Bronchial epithelial cell (primary cell): ENCODE measurements at regions not wholly inside any gene's neighbourhood (a gene's known extent, or its start where the extent isn't known, plus 50 kb on each side); places are given as distances from the start of the nearest gene placed in this dataset.

ENCODE experiments used
- DNase-seq: peaks from one replicate; pipeline ENCODE4 v3.0.0-alpha.2; 2010; ENCODE audit warnings: low read depth
- FAIRE-seq: peaks from 2 replicates; lab custom pipeline; 2011; peaks lifted over from hg19 to GRCh38; lab: Jason Lieb, UNC
- H3K27me3 ChIP-seq: 2 replicates; pipeline ENCODE4 v1.5.1; 2011; ENCODE audit warnings: low read length; ENCODE audit not compliant: control insufficient read depth, insufficient read depth
- H3K36me3 ChIP-seq: 2 replicates; pipeline ENCODE4 v1.5.1; 2011; ENCODE audit warnings: low read length; ENCODE audit not compliant: control insufficient read depth, insufficient read depth
- H3K4me3 ChIP-seq: 2 replicates; pipeline ENCODE4 v1.5.1; 2011; ENCODE audit warnings: mild to moderate bottlenecking, low read depth, low read length, control low read depth
- CTCF ChIP-seq: IDR thresholded peaks from 2 replicates; pipeline ENCODE4 v1.5.1; 2011; ENCODE audit warnings: mild to moderate bottlenecking, moderate library complexity, low read length, control low read depth, inconsistent platforms; ENCODE audit not compliant: insufficient read depth, severe bottlenecking

GRCh38 chr2:77937366-77937765, 415.2 kb upstream of the LRRTM4 start:
- no peak for DNase-seq
- no peaks in the 10 kb centered on the region for H3K27me3 ChIP-seq
- H3K36me3 ChIP-seq, result no peaks in the 10 kb centered on the region
- no peak overlapping the region for H3K4me3 ChIP-seq
- FAIRE-seq, result no peak
- no peak for TF ChIP-seq CTCF

DNA sequence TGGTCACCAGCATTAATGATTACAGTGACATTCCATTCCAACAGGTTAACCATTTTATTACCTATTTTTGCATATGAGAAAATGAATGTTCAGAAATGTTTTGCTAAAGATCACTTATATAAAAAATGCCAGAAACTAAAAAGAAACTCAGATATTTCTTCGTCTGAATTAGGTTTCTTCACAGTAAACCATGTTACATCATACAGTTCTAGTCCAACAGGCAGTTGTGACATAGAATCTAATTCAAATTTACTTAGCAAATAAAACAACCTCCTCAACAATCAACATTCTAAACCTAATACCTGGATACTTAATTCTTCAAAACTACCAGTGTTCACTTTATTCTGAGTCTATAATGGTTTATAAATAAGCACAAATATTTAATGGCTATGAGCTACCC, 416.3 kb upstream of the LRRTM4 start:
- FAIRE-seq (no peak), DNase-seq (no peak)
- Histone ChIP-seq H3K27me3 (no peaks in the 10 kb centered on the region), H3K4me3 (no peak overlapping the region), H3K36me3 (no peaks in the 10 kb centered on the region)
- no peak for TF ChIP-seq CTCF

- no peak for TF ChIP-seq CTCF
- H3K27me3 ChIP-seq, result no peaks in the 10 kb centered on the region
- DNase-seq (no peak), FAIRE-seq (no peak)
- H3K4me3 ChIP-seq, result no peak overlapping the region
- no peaks in the 10 kb centered on the region for H3K36me3 ChIP-seq
These were observed 417.2 kb upstream of the LRRTM4 start for GRCh38 chr2:77939370-77939769.

DNA sequence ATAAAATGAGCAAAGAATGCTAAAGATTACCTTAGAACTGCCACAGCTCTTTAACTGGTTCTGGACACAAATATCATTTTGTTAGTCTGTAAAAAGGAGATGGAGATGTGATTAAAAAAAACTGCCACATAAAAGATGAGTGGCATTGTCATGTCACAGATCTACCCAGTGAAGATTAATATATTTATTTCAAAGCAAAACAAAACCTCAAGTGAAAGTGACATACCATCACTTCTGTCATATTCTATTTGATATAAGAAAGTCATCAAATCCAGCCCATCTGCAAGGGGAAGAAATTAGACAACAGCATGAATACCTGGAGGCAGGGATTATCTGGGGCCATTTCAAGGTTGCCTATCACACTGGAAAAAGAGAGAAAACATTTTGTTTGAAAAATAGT, 417.6 kb upstream of the LRRTM4 start:
- H3K36me3 ChIP-seq, result no peaks in the 10 kb centered on the region
- FAIRE-seq (no peak), DNase-seq (no peak)
- H3K27me3 ChIP-seq, result no peaks in the 10 kb centered on the region
- no peak overlapping the region for H3K4me3 ChIP-seq
- no peak for TF ChIP-seq CTCF

DNA sequence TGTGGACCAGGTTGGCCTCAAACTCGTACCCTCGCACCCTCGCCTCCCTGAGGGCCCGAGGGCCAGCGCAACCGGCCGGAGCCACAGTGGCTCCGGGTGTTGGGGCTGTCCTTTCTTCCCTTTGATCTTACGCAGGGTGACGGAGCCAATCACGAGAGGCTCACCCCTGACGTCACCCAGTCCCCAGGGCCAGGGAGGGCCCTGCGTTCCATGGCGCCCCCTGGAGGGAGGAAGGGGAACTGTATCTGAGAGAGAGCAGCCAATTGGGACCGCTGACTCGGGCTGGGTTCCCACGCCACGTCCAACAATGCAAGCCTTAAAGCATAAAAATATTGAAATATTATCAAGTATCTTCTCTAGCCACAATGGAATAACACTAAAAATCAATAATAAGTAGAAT, 432.8 kb upstream of the LRRTM4 start:
- DNase-seq, result no peak
- Histone ChIP-seq H3K27me3 (no peaks in the 10 kb centered on the region), H3K4me3 (no peak overlapping the region), H3K36me3 (no peaks in the 10 kb centered on the region)
- no peak for FAIRE-seq
- TF ChIP-seq CTCF, result no peak

- TF ChIP-seq CTCF, result no peak
- no peaks in the 10 kb centered on the region for H3K27me3 ChIP-seq
- no peak overlapping the region for H3K4me3 ChIP-seq
- DNase-seq (no peak), FAIRE-seq (no peak)
- H3K36me3 ChIP-seq, result no peaks in the 10 kb centered on the region
These were observed 440.8 kb upstream of the LRRTM4 start for GRCh38 chr2:77962943-77963342.
